ENCODE measurements at regions not wholly inside any gene's neighbourhood (a gene's known extent, or its start where the extent isn't known, plus 50 kb on each side); places are given as distances from the start of the nearest gene placed in this dataset.

DNA sequence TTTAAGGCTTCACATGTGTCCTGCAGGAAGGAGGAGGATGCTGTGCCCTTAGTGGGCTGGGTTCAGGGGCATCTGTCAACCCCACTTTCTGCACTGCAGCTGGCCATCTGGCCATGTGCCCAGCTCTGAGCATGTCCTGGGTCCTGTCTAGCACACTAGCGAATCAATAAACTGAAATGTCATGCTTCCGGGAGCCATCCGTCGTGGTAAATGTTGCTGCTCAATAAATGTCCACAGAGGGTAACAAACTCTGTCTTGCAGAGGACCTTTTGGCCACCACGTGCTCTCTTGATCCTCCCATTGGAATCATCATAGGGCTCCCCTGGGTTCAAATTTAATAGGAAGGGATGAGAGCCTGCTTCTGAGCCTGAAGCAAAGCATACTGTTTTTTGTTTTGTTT lies 168.6 kb upstream of the PIRT start:
- Histone ChIP-seq H4K20me1 (ENCODE audit: control insufficient read depth, insufficient read depth) (no peaks in the 10 kb centered on the region), H3K79me2 (ENCODE audit: control insufficient read depth, insufficient read depth, low read length) (no peaks in the 10 kb centered on the region), H3K4me2 (ENCODE audit: control insufficient read depth, insufficient read depth) (no peak overlapping the region), H3K36me3 (ENCODE audit: control insufficient read depth in 2 of 2, insufficient read depth in 2 of 2, low read length in 1 of 2) (no peaks in the 10 kb centered on the region), H2AFZ (ENCODE audit: control insufficient read depth, low read depth, low read length) (no peak overlapping the region), H3K9me3 (replicated peaks; ENCODE audit: control insufficient read depth, insufficient read depth, low read length) (no peaks in the 10 kb centered on the region), H3K27me3 (replicated peaks in 1 of 2; ENCODE audit: control insufficient read depth in 2 of 2, insufficient read depth in 2 of 2, low read length in 1 of 2) (no peaks in the 10 kb centered on the region), H3K27ac (ENCODE audit: control insufficient read depth, insufficient read depth) (no peak overlapping the region), H3K4me3 (no peak overlapping the region), H3K9ac (ENCODE audit: control insufficient read depth, insufficient read depth, low read length) (no peak overlapping the region), H3K4me1 (ENCODE audit: control insufficient read depth, insufficient read depth, low read length) (no peaks in the 10 kb centered on the region)
- SMC1A ChIA-PET (ENCODE audit: uncharacterized antibody, unreplicated experiment), result no interaction called here
- intact Hi-C loops (cut with micrococcal nuclease; ENCODE audit: unreplicated experiment) (no loop called here), in situ Hi-C loops (cut with MboI) (loop anchor here (25.0 kb wide), 3 partner anchors 156 to 406 kb away; no protein-coding TSS in a partner anchor)
- DNase-seq (ENCODE audit: low read depth, low spot score) (no peak), ATAC-seq (no peak), FAIRE-seq (no peak)
- TF ChIP-seq, protein P1, sequence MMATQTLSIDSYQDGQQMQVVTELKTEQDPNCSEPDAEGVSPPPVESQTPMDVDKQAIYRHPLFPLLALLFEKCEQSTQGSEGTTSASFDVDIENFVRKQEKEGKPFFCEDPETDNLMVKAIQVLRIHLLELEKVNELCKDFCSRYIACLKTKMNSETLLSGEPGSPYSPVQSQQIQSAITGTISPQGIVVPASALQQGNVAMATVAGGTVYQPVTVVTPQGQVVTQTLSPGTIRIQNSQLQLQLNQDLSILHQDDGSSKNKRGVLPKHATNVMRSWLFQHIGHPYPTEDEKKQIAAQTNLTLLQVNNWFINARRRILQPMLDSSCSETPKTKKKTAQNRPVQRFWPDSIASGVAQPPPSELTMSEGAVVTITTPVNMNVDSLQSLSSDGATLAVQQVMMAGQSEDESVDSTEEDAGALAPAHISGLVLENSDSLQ (IDR thresholded peaks at IDR 0.05), result no peak
- RAD21 ChIA-PET (ENCODE audit: unreplicated experiment), result no interaction called here
- POLR2A ChIA-PET, result no interaction called here
- 13% methylated on average over 5 of the region's 5 CpGs for WGBS (ENCODE audit: insufficient coverage, insufficient replicate concordance, low lambda C conversion rate, missing lambda C conversion rate)
- BruUV-seq (replicated peaks), result no TSS peak
- CTCF ChIA-PET, result no interaction called here

DNA sequence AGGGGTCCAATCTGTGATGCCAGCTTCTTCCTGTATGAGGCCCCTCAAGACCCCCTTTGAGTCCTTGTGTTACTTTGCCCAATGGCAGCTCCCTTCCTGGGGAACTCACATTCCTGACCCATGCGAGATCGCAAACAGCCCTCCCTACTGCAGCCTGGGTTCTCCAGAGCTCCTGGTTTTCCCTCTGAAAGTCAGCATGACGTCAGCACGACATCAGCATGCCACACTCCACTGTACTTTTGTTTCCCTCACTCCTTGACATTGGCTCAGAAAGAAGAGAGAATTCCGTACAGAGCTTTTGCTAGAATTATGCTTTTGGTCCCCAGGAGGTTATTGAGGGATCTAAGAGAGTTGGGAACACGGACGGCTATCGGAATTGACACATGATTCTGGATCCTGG lies 168.1 kb upstream of the PIRT start:
- ChIA-PET POLR2A (no interaction called here), RAD21 (ENCODE audit: unreplicated experiment) (no interaction called here), SMC1A (ENCODE audit: uncharacterized antibody, unreplicated experiment) (no interaction called here), CTCF (no interaction called here)
- Histone ChIP-seq H3K36me3 (ENCODE audit: control insufficient read depth in 2 of 2, insufficient read depth in 2 of 2, low read length in 1 of 2) (no peaks in the 10 kb centered on the region), H3K4me1 (ENCODE audit: control insufficient read depth, insufficient read depth, low read length) (no peaks in the 10 kb centered on the region), H3K4me2 (ENCODE audit: control insufficient read depth, insufficient read depth) (no peak overlapping the region), H3K4me3 (no peak overlapping the region), H3K27ac (ENCODE audit: control insufficient read depth, insufficient read depth) (no peak overlapping the region), H4K20me1 (ENCODE audit: control insufficient read depth, insufficient read depth) (no peaks in the 10 kb centered on the region), H2AFZ (ENCODE audit: control insufficient read depth, low read depth, low read length) (no peak overlapping the region), H3K9me3 (replicated peaks; ENCODE audit: control insufficient read depth, insufficient read depth, low read length) (no peaks in the 10 kb centered on the region), H3K27me3 (replicated peaks in 1 of 2; ENCODE audit: control insufficient read depth in 2 of 2, insufficient read depth in 2 of 2, low read length in 1 of 2) (no peaks in the 10 kb centered on the region), H3K9ac (ENCODE audit: control insufficient read depth, insufficient read depth, low read length) (no peak overlapping the region), H3K79me2 (ENCODE audit: control insufficient read depth, insufficient read depth, low read length) (no peaks in the 10 kb centered on the region)
- ATAC-seq (no peak), FAIRE-seq (no peak), DNase-seq (ENCODE audit: low read depth, low spot score) (no peak)
- no TSS peak for BruUV-seq (replicated peaks)
- 15% methylated on average over 8 of the region's 8 CpGs for WGBS (ENCODE audit: insufficient coverage, insufficient replicate concordance, low lambda C conversion rate, missing lambda C conversion rate)
- in situ Hi-C loops (cut with MboI) (loop anchor here (25.0 kb wide), 3 partner anchors 156 to 406 kb away; no protein-coding TSS in a partner anchor), intact Hi-C loops (cut with micrococcal nuclease; ENCODE audit: unreplicated experiment) (no loop called here)
- TF ChIP-seq WRNIP1 (IDR thresholded peaks at IDR 0.05; ENCODE audit: borderline replicate concordance, low read depth, low read length), result no peak
- no peak for TF ChIP-seq JUND (IDR thresholded peaks at IDR 0.05; ENCODE audit: low read depth, low read length)
- no peak for TF ChIP-seq CHD1 (IDR thresholded peaks at IDR 0.05; ENCODE audit: low read depth, low read length)
- TF ChIP-seq, protein P1 (IDR thresholded peaks at IDR 0.05), result no peak
- no peak for TF ChIP-seq IRF4 (IDR thresholded peaks at IDR 0.05; ENCODE audit: low read depth, low read length)
- TF ChIP-seq YBX1 (IDR thresholded peaks at IDR 0.05), result no peak
- TF ChIP-seq, protein P2, sequence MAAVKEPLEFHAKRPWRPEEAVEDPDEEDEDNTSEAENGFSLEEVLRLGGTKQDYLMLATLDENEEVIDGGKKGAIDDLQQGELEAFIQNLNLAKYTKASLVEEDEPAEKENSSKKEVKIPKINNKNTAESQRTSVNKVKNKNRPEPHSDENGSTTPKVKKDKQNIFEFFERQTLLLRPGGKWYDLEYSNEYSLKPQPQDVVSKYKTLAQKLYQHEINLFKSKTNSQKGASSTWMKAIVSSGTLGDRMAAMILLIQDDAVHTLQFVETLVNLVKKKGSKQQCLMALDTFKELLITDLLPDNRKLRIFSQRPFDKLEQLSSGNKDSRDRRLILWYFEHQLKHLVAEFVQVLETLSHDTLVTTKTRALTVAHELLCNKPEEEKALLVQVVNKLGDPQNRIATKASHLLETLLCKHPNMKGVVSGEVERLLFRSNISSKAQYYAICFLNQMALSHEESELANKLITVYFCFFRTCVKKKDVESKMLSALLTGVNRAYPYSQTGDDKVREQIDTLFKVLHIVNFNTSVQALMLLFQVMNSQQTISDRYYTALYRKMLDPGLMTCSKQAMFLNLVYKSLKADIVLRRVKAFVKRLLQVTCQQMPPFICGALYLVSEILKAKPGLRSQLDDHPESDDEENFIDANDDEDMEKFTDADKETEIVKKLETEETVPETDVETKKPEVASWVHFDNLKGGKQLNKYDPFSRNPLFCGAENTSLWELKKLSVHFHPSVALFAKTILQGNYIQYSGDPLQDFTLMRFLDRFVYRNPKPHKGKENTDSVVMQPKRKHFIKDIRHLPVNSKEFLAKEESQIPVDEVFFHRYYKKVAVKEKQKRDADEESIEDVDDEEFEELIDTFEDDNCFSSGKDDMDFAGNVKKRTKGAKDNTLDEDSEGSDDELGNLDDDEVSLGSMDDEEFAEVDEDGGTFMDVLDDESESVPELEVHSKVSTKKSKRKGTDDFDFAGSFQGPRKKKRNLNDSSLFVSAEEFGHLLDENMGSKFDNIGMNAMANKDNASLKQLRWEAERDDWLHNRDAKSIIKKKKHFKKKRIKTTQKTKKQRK (IDR thresholded peaks at IDR 0.05; ENCODE audit: low read depth, low read length), result no peak
- no peak for TF ChIP-seq POU2F2 (IDR thresholded peaks at IDR 0.05; ENCODE audit: borderline replicate concordance, low read depth, low read length)
- TF ChIP-seq PAX5 (IDR thresholded peaks at IDR 0.05; ENCODE audit: borderline replicate concordance, low read depth, low read length), result no peak
- TF ChIP-seq BMI1 (IDR thresholded peaks at IDR 0.05; ENCODE audit: borderline replicate concordance), result no peak
- TF ChIP-seq ZNF622 (IDR thresholded peaks at IDR 0.05), result no peak
- no peak for TF ChIP-seq HDAC6 (IDR thresholded peaks at IDR 0.05; ENCODE audit: unreplicated experiment)
- no peak for TF ChIP-seq ASH2L (IDR thresholded peaks at IDR 0.05; ENCODE audit: borderline replicate concordance, low read depth)
- TF ChIP-seq LARP7 (IDR thresholded peaks at IDR 0.05), result no peak
- TF ChIP-seq ZNF384 (IDR thresholded peaks at IDR 0.05; ENCODE audit: borderline replicate concordance, low read depth, low read length), result no peak
